Adrenal gland (tissue), 9 donors: ENCODE measurements at regions not wholly inside any gene's neighbourhood (a gene's known extent, or its start where the extent isn't known, plus 50 kb on each side); places are given as distances from the start of the nearest gene placed in this dataset.

Experiments
- DNase-seq, 7 donors: peaks; one replicate each; pipeline ENCODE4 v3.0.0-alpha.2; 2019 to 2020
- H3K27ac ChIP-seq, 5 donors: fragments of 200-600 bp; sonication (generic) in 4 of 5; 1 replicate in 3 of 5; 2 replicates in 2 of 5; pipeline versions ENCODE4 v1.5.1 to v1.8.0; 2016 to 2020; ENCODE audit warnings: mild to moderate bottlenecking in 1 of 5
- H3K27me3 ChIP-seq: fragments of 200-600 bp; 2 replicates; pipeline ENCODE4 v1.8.0; 2021
- H3K36me3 ChIP-seq, 2 donors: fragments of 200-600 bp; replicated peaks in 1 of 2; 1 replicate in 1 of 2; 2 replicates in 1 of 2; pipeline versions ENCODE4 v1.5.1 to v1.8.0; 2018 to 2022
- H3K4me1 ChIP-seq, 2 donors: fragments of 200-600 bp; replicated peaks in 1 of 2; 1 replicate in 1 of 2; 2 replicates in 1 of 2; pipeline versions ENCODE4 v1.5.1 to v1.8.0; 2018 to 2021
- H3K4me3 ChIP-seq, 4 donors: fragments of 200-600 bp; sonication (generic) in 3 of 4; one replicate each; pipeline ENCODE4 v1.5.1; 2016 to 2018
- H3K9me3 ChIP-seq, 3 donors: fragments of 200-600 bp; sonication (generic) in 1 of 3; replicated peaks in 1 of 3; 1 replicate in 2 of 3; 2 replicates in 1 of 3; pipeline versions ENCODE4 v1.5.1 to v1.8.0; 2016 to 2021
- POLR2A ChIP-seq, 2 donors: fragments of 450-650 bp; IDR thresholded peaks; one replicate each; pipeline ENCODE4 v1.6.1; 2017; ENCODE audit warnings: antibody characterized with exemption in 2 of 2, mild to moderate bottlenecking in 2 of 2, moderate library complexity in 1 of 2
- WGBS, 4 donors: extraction: QIAGEN DNeasy Blood & Tissue Kit in 2 of 4; methylation state at CpG; one replicate each; pipeline versions ENCODE4 v1.1.5 to v1.1.7; 2013 to 2017; 5-methylcytosine and 5-hydroxymethylcytosine counted together
- intact Hi-C, 2 donors: fragments of 100-400 bp; cut with DNase I; formaldehyde crosslinking; loops; one replicate each; pipeline versions ENCODE4 v1.14.1 to v1.15.0; 2022 to 2023
- TF ChIP-seq, protein P1 (sequence below), 6 experiments: fragments of 450-650 bp in 4 of 6; fragments of 200-600 bp in 2 of 6; sonication (generic) in 1 of 6; IDR thresholded peaks; 1 replicate in 5 of 6; 2 replicates in 1 of 6; pipeline versions ENCODE4 v1.5.1 to v1.8.0; 2016 to 2021; ENCODE audit warnings: antibody characterized with exemption in 6 of 6, mild to moderate bottlenecking in 2 of 6, moderate library complexity in 1 of 6
- donor health status: healthy with polysubstance abuse.
- donor health status: Bipolar disorder and iron deficiency.
- donor health status: DM: yes; HTN: yes; CAD: no.
- donor health status: DM: no; HTN: no; CAD: no.
- donor health status: DM: no; HTN: no; CAD: no.

DNA sequence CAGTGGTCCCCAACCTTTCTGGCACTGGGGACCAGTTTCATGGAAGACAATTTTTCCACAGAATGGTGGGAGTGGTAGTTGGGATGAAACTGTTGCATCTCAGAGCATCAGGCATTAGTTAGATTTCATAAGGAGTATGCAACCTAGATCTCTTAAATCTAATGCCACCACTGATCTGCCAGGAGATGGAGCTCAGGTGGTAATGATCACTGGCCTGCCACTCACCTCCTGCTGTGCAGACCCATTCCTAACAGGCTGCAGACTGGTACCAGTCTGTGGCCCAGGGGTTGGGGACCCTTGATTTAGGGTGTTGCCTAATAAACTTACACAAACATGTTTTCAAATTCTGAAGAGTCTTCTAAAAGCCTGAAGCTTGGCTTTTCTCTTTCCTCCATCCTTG lies 261.3 kb downstream of the CDH19 start:
- H3K27ac ChIP-seq: no peak overlapping the region
- intact Hi-C loops: no loop called here
- TF ChIP-seq, protein P1, sequence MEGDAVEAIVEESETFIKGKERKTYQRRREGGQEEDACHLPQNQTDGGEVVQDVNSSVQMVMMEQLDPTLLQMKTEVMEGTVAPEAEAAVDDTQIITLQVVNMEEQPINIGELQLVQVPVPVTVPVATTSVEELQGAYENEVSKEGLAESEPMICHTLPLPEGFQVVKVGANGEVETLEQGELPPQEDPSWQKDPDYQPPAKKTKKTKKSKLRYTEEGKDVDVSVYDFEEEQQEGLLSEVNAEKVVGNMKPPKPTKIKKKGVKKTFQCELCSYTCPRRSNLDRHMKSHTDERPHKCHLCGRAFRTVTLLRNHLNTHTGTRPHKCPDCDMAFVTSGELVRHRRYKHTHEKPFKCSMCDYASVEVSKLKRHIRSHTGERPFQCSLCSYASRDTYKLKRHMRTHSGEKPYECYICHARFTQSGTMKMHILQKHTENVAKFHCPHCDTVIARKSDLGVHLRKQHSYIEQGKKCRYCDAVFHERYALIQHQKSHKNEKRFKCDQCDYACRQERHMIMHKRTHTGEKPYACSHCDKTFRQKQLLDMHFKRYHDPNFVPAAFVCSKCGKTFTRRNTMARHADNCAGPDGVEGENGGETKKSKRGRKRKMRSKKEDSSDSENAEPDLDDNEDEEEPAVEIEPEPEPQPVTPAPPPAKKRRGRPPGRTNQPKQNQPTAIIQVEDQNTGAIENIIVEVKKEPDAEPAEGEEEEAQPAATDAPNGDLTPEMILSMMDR (IDR thresholded peaks at IDR 0.05): no peak
- TF ChIP-seq POLR2A (IDR thresholded peaks at IDR 0.05): no peak
- H3K4me1 ChIP-seq: no peaks in the 10 kb centered on the region
- H3K36me3 ChIP-seq: no peaks in the 10 kb centered on the region
- H3K27me3 ChIP-seq: no peaks in the 10 kb centered on the region
- H3K9me3 ChIP-seq: no peaks in the 10 kb centered on the region
- no peak for DNase-seq
- no peak overlapping the region for H3K4me3 ChIP-seq

DNA sequence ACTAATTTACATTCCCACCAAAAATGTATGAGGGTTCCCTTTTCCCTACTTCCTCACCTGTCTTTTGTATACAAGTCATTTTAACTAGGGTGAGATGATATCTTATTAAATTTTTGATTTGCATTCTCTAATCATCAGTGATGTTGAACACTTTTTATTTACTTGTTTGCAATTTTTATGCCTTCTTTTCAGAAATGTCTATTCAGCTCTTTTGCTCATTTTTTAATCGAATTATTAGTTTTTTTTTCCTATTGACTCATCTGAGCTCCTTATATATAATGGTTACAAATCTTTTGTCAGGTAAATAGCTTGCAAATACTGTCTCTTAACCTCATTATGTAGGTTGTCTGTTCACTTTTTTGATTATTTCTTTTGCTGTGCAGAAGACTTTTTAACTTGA lies 269.4 kb downstream of the CDH19 start:
- 55 to 71% (median 62%) methylated on average over 1 of the region's 1 CpG for WGBS, 4 donors
- Histone ChIP-seq H3K9me3 (no peaks in the 10 kb centered on the region), H3K36me3 (no peaks in the 10 kb centered on the region), H3K27me3 (no peaks in the 10 kb centered on the region), H3K27ac (no peak overlapping the region), H3K4me1 (no peaks in the 10 kb centered on the region), H3K4me3 (no peak overlapping the region)
- TF ChIP-seq, protein P1 (IDR thresholded peaks at IDR 0.05): no peak
- no peak for TF ChIP-seq POLR2A (IDR thresholded peaks at IDR 0.05)
- no peak for DNase-seq
- intact Hi-C loops: no loop called here

DNA sequence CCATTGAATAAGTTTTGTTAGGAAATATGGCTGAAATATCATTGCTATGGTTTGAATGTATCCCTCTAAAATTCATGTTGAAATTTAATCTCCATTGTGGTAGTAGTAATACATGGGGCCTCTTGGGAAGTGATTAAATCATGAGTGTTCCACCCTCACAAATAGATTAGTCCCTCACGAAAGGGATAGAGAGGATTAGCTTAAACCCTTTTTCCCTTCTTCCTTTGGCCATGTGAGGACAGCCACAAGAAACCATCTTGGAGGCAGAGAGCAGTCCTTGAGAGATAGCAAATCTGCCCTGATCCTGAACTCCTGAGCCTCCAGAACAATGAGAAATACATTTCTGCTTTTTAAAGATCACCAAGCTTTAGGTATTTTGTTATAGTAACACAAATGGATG lies 274.2 kb downstream of the CDH19 start:
- H3K4me1 ChIP-seq: no peaks in the 10 kb centered on the region
- intact Hi-C loops: no loop called here
- no peak overlapping the region for H3K27ac ChIP-seq
- TF ChIP-seq POLR2A (IDR thresholded peaks at IDR 0.05): no peak
- TF ChIP-seq, protein P1 (IDR thresholded peaks at IDR 0.05): no peak
- WGBS, 4 donors: 54 to 73% (median 67%) methylated on average over 1 of the region's 1 CpG
- H3K27me3 ChIP-seq: no peaks in the 10 kb centered on the region
- DNase-seq: no peak
- H3K36me3 ChIP-seq: no peaks in the 10 kb centered on the region
- no peaks in the 10 kb centered on the region for H3K9me3 ChIP-seq
- no peak overlapping the region for H3K4me3 ChIP-seq

- intact Hi-C loops: no loop called here
- Histone ChIP-seq H3K4me3 (no peak overlapping the region), H3K4me1 (no peaks in the 10 kb centered on the region), H3K27me3 (no peaks in the 10 kb centered on the region), H3K36me3 (no peaks in the 10 kb centered on the region), H3K9me3 (no peaks in the 10 kb centered on the region), H3K27ac (no peak overlapping the region)
- WGBS, 4 donors: 73 to 86% (median 80%) methylated on average over 4 of the region's 4 CpGs
- TF ChIP-seq POLR2A (IDR thresholded peaks at IDR 0.05): no peak
- TF ChIP-seq, protein P1 (IDR thresholded peaks at IDR 0.05): no peak
- no peak for DNase-seq
These were observed 275.5 kb downstream of the CDH19 start for GRCh38 chr18:66328296-66328878.
